GM19043 (cell line): ENCODE measurements at regions not wholly inside any gene's neighbourhood (a gene's known extent, or its start where the extent isn't known, plus 50 kb on each side); places are given as distances from the start of the nearest gene placed in this dataset.
"Not testable (repeated sequence)": the region's sequence is repeated elsewhere in the genome, so short reads cannot be mapped to it uniquely, and the experiment has no call there.

Experiments
- ATAC-seq: cut with Tn5 transposase; IDR thresholded peaks from one replicate; pipeline ENCODE4 v1.9.1; 2021; ENCODE audit warnings: low read depth; ENCODE audit not compliant: unreplicated experiment

- not testable (repeated sequence) for ATAC-seq
Measured at GRCh38 chr5:99495456-99495855, 566.6 kb upstream of the CHD1 start.

DNA sequence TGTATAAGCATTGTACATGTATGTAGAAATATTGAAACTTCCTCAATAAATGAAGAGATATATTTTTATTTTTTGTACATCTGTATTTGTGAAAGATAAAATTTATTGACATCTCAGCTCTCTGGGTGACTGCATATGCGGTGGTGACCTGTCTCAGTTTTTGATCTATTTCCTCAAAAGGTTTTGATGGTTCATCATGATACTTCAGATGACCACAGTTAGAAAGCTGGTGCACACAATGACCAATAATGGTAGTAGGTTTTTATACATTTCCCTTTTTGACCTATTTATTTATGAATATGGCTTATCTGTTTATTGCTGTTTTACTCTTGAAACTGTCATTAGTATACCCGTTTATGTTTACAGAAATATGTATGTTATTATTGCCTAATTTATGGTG is 549.6 kb upstream of the CHD1 start:
- ATAC-seq = not testable (repeated sequence)

- not testable (repeated sequence) for ATAC-seq
Measured at GRCh38 chr5:99473328-99473727, 544.5 kb upstream of the CHD1 start.

GRCh38 chr5:99471726-99472125 is 542.9 kb upstream of the CHD1 start:
- ATAC-seq = not testable (repeated sequence)

GRCh38 chr5:99471178-99471577 is 542.4 kb upstream of the CHD1 start:
- not testable (repeated sequence) for ATAC-seq

DNA sequence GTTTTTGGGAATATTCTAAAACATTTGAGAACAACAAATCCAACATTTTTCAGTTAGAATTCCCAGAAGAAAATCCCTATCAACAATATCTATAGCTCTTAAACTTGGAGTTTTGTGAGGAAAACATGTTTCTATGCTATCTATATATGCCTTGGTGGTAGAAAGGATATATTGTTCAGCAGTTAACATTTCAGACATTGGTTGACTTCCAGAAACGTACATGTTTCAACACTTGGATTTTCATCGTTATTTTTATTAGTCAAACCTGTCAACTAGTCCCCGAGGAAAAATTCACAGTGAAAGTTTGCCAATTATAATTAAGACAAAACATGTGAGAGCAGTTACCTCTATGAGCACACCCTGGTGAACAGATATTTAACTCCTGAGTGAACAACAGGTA is 541.8 kb upstream of the CHD1 start:
- not testable (repeated sequence) for ATAC-seq

DNA sequence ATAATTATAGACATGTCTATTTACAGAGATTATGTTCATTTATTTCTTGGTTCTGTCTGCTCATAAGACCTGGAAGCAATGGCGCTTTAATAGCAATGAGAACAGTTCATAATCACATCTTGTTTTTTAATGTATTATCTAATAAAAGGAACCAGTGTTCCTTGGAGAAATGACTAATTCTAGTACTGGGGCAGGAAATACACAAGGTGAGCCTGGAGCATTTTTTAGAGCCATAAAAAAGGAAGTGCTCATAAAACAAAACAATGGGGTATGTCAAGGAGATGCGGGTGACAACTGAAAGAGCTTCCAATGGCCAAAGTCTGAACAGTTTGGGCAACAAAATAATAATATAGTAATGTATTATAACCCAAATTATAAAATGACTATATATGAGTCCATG is 531.9 kb upstream of the CHD1 start:
- no peak for ATAC-seq

- no peak for ATAC-seq
Measured at GRCh38 chr5:99453196-99453595, 524.4 kb upstream of the CHD1 start.

- no peak for ATAC-seq
Measured at GRCh38 chr5:99449786-99450185, 521.0 kb upstream of the CHD1 start.

DNA sequence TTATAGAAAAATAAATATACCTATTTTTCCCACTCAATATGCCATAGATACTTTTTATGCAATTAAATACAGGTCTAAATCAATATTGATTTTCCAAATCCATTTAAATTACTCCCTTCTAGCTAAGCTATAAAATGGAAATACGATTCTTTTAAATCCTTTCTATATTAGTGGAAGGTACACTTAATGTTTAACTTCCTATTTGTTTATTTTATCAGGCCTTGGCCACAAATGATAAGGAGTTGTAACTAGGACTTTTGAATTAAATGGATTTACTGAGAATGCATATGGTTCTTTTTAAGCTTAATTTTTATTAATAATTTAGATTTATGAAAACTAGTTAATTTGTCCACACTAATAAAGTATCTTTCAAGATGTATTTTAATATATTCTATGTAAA is 517.0 kb upstream of the CHD1 start:
- no peak for ATAC-seq

GRCh38 chr5:99441235-99441634 is 512.4 kb upstream of the CHD1 start:
- no peak for ATAC-seq

DNA sequence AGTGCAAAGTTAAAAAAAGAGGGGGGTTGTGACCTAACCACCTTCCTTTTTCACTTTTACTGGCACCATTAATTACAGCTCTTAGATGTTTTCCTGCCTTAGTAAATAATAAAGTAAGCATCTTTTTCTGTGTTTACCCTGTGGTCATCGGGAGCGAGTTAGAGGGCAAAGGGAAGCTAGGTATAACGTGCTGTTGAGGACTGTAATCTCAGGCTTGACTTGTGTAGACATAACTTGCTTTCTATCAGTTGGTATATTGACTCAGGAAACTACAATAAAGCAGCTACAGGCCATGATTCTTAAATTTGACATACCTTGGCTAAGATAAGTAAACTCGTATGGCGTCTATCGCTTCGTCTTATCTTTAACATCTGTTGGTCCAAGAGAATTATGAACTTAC is 509.8 kb upstream of the CHD1 start:
- no peak for ATAC-seq

GRCh38 chr5:99437986-99438385 is 509.2 kb upstream of the CHD1 start:
- ATAC-seq = no peak

- ATAC-seq = not testable (repeated sequence)
Measured at GRCh38 chr5:99423396-99423795, 494.6 kb upstream of the CHD1 start.

- not testable (repeated sequence) for ATAC-seq
Measured at GRCh38 chr5:99418640-99419039, 489.8 kb upstream of the CHD1 start.

DNA sequence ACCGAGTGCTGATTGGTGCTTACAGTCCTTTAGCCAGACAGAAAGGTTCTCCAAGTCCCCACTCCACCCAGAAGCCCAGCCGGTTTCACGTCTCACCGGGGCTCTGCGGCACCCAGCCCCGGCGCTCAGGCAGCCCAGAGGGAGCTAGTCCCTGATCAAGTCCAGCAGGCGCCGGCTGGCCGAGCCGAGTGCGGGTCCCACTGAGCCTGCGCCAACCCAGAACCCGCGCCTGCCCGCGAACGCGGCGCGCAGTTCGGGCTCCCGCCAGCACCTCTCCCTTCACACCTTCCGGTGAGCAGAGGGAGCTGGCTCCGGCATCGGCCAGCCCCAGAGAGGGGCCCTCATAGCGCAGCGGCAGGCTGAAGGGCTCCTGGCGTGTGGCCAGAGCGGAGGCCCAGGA is 481.6 kb upstream of the CHD1 start:
- ATAC-seq = not testable (repeated sequence)

GRCh38 chr5:99404764-99405302 is 476.0 kb upstream of the CHD1 start:
- ATAC-seq = not testable (repeated sequence)

- not testable (repeated sequence) for ATAC-seq
Measured at GRCh38 chr5:99400571-99400970, 471.8 kb upstream of the CHD1 start.

GRCh38 chr5:99398976-99399375 is 470.2 kb upstream of the CHD1 start:
- no peak for ATAC-seq

DNA sequence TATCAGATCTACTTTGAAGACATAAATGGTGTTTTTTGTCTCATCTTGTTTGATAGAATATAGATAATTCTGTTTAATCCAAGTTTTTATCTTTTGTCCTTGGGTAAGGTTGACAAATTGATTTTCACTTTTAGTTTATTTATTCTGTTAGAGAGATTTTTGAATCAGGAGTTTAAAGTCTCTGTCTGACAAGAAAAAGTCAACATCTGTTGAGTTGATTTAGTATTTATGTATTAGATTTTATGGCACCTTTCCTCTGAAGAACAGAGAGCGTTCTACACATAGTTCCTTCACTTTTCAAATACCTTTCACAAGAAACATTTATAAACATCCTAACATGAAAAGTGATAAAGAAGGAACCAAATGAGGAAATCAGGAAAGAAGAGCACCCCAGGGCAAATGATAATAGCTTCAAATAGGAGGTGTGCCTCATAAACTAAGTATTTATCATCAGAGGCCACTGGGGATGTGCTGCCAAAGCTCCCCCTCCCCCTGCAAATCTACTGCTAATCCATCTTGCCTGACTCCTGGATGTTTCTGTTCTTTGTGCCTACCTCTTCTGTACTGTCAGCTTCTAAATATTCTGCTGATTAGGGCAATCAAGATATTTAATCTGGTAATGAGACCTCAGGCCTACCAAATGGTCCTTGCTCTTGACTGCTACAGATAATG is 457.7 kb upstream of the CHD1 start:
- ATAC-seq = no peak

DNA sequence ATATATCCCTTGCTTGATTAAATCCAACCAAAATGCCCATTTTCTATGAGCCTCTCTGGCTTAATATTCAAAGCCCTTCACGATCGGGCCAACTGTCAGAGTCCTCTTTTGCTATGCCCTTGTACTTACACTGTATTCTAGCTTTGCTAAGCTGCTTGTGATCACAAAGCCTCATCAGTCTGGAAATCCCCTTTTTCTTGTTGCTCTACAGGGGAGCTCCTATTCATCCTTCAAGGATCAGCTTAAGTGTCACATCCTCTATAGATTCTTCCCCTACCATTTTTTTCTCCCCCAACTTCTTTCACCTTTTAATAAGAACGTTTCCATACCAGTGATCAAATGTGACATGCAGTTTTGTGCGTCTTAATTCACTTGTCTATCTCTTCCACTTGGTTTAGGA is 450.4 kb upstream of the CHD1 start:
- no peak for ATAC-seq

DNA sequence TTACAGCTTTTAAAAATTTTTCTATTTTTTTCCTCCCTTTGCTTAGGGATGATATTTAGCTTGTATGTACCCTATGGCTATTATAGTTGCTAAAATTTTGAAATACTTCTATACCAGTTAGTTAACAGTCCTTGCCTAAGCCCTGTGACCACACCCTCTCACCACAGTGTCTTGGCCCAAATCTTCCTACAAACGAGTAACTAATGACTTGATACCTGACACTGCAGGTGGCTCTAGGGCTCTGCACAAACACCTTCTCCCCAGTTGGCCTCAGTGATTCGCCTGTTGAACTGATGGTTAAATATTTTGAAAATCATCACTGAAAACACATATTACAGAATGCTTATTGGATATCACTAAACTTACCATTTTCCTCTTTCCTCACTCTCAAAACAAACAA is 449.6 kb upstream of the CHD1 start:
- no peak for ATAC-seq
